Gastrocnemius medialis (tissue), 4 donors: ENCODE measurements at regions not wholly inside any gene's neighbourhood (a gene's known extent, or its start where the extent isn't known, plus 50 kb on each side); places are given as distances from the start of the nearest gene placed in this dataset.

Source experiments
- POLR2A ChIP-seq, 2 donors: fragments of 450-650 bp; IDR thresholded peaks; one replicate each; pipeline ENCODE4 v1.6.1; 2017; ENCODE audit warnings: antibody characterized with exemption in 2 of 2, mild to moderate bottlenecking in 2 of 2, moderate library complexity in 2 of 2
- TF ChIP-seq, protein P1 (sequence below), 5 experiments: fragments of 450-650 bp in 3 of 5; fragments of 200-600 bp in 2 of 5; sonication (generic) in 2 of 5; IDR thresholded peaks in 4 of 5; conservative IDR thresholded peaks in 1 of 5; 1 replicate in 4 of 5; 2 replicates in 1 of 5; pipeline ENCODE4 v1.5.1; 2016 to 2019; ENCODE audit warnings: antibody characterized with exemption in 5 of 5, mild to moderate bottlenecking in 3 of 5, moderate library complexity in 3 of 5

DNA sequence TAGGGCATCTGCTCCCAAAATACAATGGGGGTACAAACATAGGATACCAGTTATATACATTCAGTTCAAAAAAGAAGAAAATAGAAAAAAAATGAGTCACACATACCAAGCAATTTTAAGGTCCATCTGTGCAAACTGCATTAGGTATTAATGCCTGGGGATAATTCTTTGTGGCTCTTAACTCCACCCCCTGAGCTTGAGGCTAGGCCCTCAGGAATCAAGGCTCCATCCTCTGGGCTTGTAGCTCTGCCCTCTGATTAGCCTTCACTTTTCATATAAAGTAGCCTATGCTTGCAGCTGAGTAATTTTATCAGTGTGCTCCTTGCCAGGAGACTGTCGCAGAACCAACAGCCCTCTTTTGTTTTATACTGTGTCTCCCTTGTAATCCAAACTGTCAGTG lies 69.9 kb upstream of the BACE2 start:
- TF ChIP-seq, protein P1, sequence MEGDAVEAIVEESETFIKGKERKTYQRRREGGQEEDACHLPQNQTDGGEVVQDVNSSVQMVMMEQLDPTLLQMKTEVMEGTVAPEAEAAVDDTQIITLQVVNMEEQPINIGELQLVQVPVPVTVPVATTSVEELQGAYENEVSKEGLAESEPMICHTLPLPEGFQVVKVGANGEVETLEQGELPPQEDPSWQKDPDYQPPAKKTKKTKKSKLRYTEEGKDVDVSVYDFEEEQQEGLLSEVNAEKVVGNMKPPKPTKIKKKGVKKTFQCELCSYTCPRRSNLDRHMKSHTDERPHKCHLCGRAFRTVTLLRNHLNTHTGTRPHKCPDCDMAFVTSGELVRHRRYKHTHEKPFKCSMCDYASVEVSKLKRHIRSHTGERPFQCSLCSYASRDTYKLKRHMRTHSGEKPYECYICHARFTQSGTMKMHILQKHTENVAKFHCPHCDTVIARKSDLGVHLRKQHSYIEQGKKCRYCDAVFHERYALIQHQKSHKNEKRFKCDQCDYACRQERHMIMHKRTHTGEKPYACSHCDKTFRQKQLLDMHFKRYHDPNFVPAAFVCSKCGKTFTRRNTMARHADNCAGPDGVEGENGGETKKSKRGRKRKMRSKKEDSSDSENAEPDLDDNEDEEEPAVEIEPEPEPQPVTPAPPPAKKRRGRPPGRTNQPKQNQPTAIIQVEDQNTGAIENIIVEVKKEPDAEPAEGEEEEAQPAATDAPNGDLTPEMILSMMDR (IDR thresholded peaks at IDR 0.05 in 4 of 5, conservative IDR thresholded peaks at IDR 0.05 in 1 of 5) = no peak
- no peak for TF ChIP-seq POLR2A (IDR thresholded peaks at IDR 0.05)
